Limb (tissue), 2 donors: ENCODE measurements at regions not wholly inside any gene's neighbourhood (a gene's known extent, or its start where the extent isn't known, plus 50 kb on each side); places are given as distances from the start of the nearest gene placed in this dataset.
"Not testable (repeated sequence)": the region's sequence is repeated elsewhere in the genome, so short reads cannot be mapped to it uniquely, and the experiment has no call there.

Source experiments
- DNase-seq, 2 donors: peaks; one replicate each; pipeline ENCODE4 v3.0.0-alpha.2; 2016; ENCODE audit errors: extremely low spot score in 2 of 2

- no peak for DNase-seq
Observed at GRCh38 chr14:76264384-76264783, 111.6 kb upstream of the ESRRB start.

- peak; percentile 61 to 79 for DNase-seq
Observed at GRCh38 chr14:76267322-76268046, 108.5 kb upstream of the ESRRB start.

- no peak for DNase-seq
Observed at GRCh38 chr14:76268047-76268431, 107.9 kb upstream of the ESRRB start.

- DNase-seq: peak in 1 of 2 donors; percentile 6
Observed at GRCh38 chr14:76268700-76269099, 107.2 kb upstream of the ESRRB start.

- DNase-seq: peak in 1 of 2 donors; percentile 11
Observed at GRCh38 chr14:76271041-76271755, 104.7 kb upstream of the ESRRB start.

GRCh38 chr14:76272349-76272748, 103.6 kb upstream of the ESRRB start:
- no peak for DNase-seq

- DNase-seq: no peak
Observed at GRCh38 chr14:76272774-76273173, 103.2 kb upstream of the ESRRB start.

- DNase-seq: no peak
Observed at GRCh38 chr14:76273346-76273745, 102.6 kb upstream of the ESRRB start.

GRCh38 chr14:76274324-76274723, 101.6 kb upstream of the ESRRB start:
- peak in 1 of 2 donors; percentile 14 for DNase-seq

- no peak for DNase-seq
Observed at GRCh38 chr14:76277586-76278130, 98.3 kb upstream of the ESRRB start.

GRCh38 chr14:76280221-76280620, 95.7 kb upstream of the ESRRB start:
- no peak for DNase-seq

GRCh38 chr14:76282581-76282980, 93.4 kb upstream of the ESRRB start:
- DNase-seq: no peak

- DNase-seq: no peak
Observed at GRCh38 chr14:76287063-76287462, 88.9 kb upstream of the ESRRB start.

GRCh38 chr14:76289276-76289675, 86.7 kb upstream of the ESRRB start:
- no peak for DNase-seq

GRCh38 chr14:76292561-76292960, 83.4 kb upstream of the ESRRB start:
- DNase-seq: no peak

- DNase-seq: no peak
Observed at GRCh38 chr14:76293221-76293620, 82.7 kb upstream of the ESRRB start.

- no peak for DNase-seq
Observed at GRCh38 chr14:76293923-76294322, 82.0 kb upstream of the ESRRB start.

- DNase-seq: no peak
Observed at GRCh38 chr14:76294876-76295275, 81.1 kb upstream of the ESRRB start.

GRCh38 chr14:76298896-76299295, 77.0 kb upstream of the ESRRB start:
- no peak for DNase-seq

- not testable (repeated sequence) for DNase-seq
Observed at GRCh38 chr14:76303188-76303587, 72.7 kb upstream of the ESRRB start.

GRCh38 chr14:76304536-76305267, 71.2 kb upstream of the ESRRB start:
- no peak for DNase-seq

- no peak for DNase-seq
Observed at GRCh38 chr14:76305268-76305826, 70.6 kb upstream of the ESRRB start.
